Stimulated activated CD4-positive, alpha-beta T cell treated with anti-CD3 and anti-CD28 coated beads, Interleukin-1b, Interleukin-23, amount 100 ng/mL, for 1 hour (primary cell): ENCODE measurements at regions not wholly inside any gene's neighbourhood (a gene's known extent, or its start where the extent isn't known, plus 50 kb on each side); places are given as distances from the start of the nearest gene placed in this dataset.

Experiments
- DNase-seq, 2 donors: peaks; one replicate each; pipeline ENCODE4 v3.0.0-alpha.2; 2020; ENCODE audit warnings: low read depth in 2 of 2

- no peak for DNase-seq
These were observed 809.2 kb upstream of the ZNF608 start for GRCh38 chr5:125555591-125555990.

- DNase-seq, result no peak
These were observed 811.6 kb upstream of the ZNF608 start for GRCh38 chr5:125558016-125558415.

GRCh38 chr5:125558466-125558865, 812.0 kb upstream of the ZNF608 start:
- no peak for DNase-seq

- no peak for DNase-seq
These were observed 812.9 kb upstream of the ZNF608 start for GRCh38 chr5:125559296-125559695.

- no peak for DNase-seq
These were observed 814.2 kb upstream of the ZNF608 start for GRCh38 chr5:125560476-125561225.

- DNase-seq, result no peak
These were observed 818.0 kb upstream of the ZNF608 start for GRCh38 chr5:125564317-125564975.

- DNase-seq, result no peak
These were observed 828.1 kb upstream of the ZNF608 start for GRCh38 chr5:125574491-125575044.

GRCh38 chr5:125575171-125575890, 828.9 kb upstream of the ZNF608 start:
- no peak for DNase-seq

GRCh38 chr5:125575891-125576505, 829.6 kb upstream of the ZNF608 start:
- no peak for DNase-seq

GRCh38 chr5:125576822-125577221, 830.4 kb upstream of the ZNF608 start:
- DNase-seq, result no peak

GRCh38 chr5:125578551-125578950, 832.1 kb upstream of the ZNF608 start:
- no peak for DNase-seq

- DNase-seq, result no peak
These were observed 832.7 kb upstream of the ZNF608 start for GRCh38 chr5:125579182-125579581.

GRCh38 chr5:125581311-125581710, 834.9 kb upstream of the ZNF608 start:
- no peak for DNase-seq

- DNase-seq, result no peak
These were observed 835.9 kb upstream of the ZNF608 start for GRCh38 chr5:125582352-125582751.

GRCh38 chr5:125583321-125584139, 837.1 kb upstream of the ZNF608 start:
- no peak for DNase-seq

- DNase-seq, result no peak
These were observed 837.7 kb upstream of the ZNF608 start for GRCh38 chr5:125584140-125584520.

- DNase-seq, result no peak
These were observed 835.6 kb upstream of the GRAMD2B start for GRCh38 chr5:125587631-125588030.

- no peak for DNase-seq
These were observed 830.4 kb upstream of the GRAMD2B start for GRCh38 chr5:125592856-125593255.

- DNase-seq, result no peak
These were observed 828.1 kb upstream of the GRAMD2B start for GRCh38 chr5:125595095-125595494.

- DNase-seq, result no peak
These were observed 827.4 kb upstream of the GRAMD2B start for GRCh38 chr5:125595845-125596244.

GRCh38 chr5:125597338-125597737, 825.9 kb upstream of the GRAMD2B start:
- DNase-seq, result no peak
